HEK293T (cell line): ENCODE measurements at regions not wholly inside any gene's neighbourhood (a gene's known extent, or its start where the extent isn't known, plus 50 kb on each side); places are given as distances from the start of the nearest gene placed in this dataset.

ENCODE experiments used
- FOXK2 ChIP-seq: fragments of 450-650 bp; IDR thresholded peaks from 2 replicates; pipeline ENCODE4 v1.6.1; 2016; ENCODE audit warnings: mild to moderate bottlenecking
- HDGF ChIP-seq: fragments of 450-650 bp; IDR thresholded peaks from 2 replicates; pipeline ENCODE4 v1.6.1; 2017; ENCODE audit warnings: antibody characterized with exemption, borderline replicate concordance
- L3MBTL2 ChIP-seq: fragments of 450-650 bp; conservative IDR thresholded peaks from 2 replicates; pipeline ENCODE4 v1.6.1; 2016; ENCODE audit warnings: mild to moderate bottlenecking
- NFRKB ChIP-seq: fragments of 450-650 bp; IDR thresholded peaks from 2 replicates; pipeline ENCODE4 v1.6.1; 2016; ENCODE audit warnings: mild to moderate bottlenecking, moderate library complexity
- SP1 ChIP-seq: fragments of 450-650 bp; IDR thresholded peaks from 2 replicates; pipeline ENCODE4 v1.6.1; 2017
- TARDBP ChIP-seq: fragments of 450-650 bp; IDR thresholded peaks from 2 replicates; pipeline ENCODE4 v1.6.1; 2016

DNA sequence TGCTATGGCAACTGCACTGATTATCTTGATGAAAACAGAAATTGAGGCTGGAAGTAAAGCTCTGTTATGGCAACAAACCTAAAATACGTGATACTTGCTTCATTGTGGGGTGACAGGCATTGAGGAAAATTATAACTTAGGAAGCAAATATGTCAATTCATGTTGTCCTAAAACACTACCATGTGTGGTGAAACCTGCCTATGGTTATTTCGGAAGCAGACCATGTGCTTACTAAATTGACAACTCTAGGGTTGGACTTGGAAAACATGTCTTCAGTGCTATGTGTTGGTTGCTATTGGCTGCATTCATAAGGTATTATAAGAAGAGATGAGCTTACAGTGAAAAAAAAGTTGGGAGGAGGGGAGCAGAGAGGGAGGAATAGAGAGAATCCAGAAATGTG lies 55.0 kb upstream of the C14orf132 start:
- TF ChIP-seq NFRKB (no peak), HDGF (no peak), L3MBTL2 (no peak), TARDBP (no peak), FOXK2 (no peak), SP1 (no peak)
